Endometrium (tissue), 2 donors: ENCODE measurements at regions not wholly inside any gene's neighbourhood (a gene's known extent, or its start where the extent isn't known, plus 50 kb on each side); places are given as distances from the start of the nearest gene placed in this dataset.

Source experiments
- FAIRE-seq: peaks from 2 replicates; lab custom pipeline; 2012; peaks lifted over from hg19 to GRCh38; lab: Jason Lieb, UNC
- donor health status: control.
- donor health status: control.

DNA sequence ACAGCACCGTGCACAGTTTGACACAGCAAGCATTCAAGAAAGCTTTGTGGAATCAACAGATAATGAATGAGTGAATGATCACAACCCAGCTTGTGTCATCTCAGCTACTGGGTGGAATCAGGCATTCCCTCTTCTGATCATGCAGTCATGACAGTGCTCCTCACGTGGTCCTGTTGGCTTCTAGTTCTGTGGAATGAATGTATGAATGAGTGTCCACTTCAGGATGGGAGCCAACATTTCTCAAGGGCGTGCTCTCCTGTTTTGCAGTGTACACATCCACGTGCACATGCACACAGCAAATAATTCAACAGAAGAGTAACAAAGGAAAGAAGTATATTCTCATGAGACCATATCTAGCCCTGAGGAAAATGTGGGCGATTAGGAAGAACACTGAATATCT is 133.1 kb upstream of the NPVF start:
- no peak for FAIRE-seq

DNA sequence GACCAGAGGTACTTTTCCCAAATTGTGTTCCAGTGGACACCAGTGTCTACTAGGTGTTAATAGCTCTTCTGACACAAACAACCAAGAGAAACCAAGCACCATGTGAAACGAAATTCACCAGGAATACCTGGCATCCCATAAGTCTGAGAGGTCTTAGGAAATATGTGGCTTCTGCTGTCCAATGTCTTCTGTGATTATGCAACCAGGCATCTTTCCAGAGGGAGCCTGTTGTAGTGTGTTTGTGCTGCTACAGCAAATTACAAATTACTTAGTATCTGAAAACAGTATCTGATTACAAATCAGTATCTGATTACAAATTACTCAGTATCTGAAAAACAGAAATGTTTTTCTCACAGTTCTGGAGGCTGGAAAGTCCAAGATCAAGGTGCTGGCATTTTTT is 133.6 kb upstream of the NPVF start:
- FAIRE-seq: no peak

DNA sequence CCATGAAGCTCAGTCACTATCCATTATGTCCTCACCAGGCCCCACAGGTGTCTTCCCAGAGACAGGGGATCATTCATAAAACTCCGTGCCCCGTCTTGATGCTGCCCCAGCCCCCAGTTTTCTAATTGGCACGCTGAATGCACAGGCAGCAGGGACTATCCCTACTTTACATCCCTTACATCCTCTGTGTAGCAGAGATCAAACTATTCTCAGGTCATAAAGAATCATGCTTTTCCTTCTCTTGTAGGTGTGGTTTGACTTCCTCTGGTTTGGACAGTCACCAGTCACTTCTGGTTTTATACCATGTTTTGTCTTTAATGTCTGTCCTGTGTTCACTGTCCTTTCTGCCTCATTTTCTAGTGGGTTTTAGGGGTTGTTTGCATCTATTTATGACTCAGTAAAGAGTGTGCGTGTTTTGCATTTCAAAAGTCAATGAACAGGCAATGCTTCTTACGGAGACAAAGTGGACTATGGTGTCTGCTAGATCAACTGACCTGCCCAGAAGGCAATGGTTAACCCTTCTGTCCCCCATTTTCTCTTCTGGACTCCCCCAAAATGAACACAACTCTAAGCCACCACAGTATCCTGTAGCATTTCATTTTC is 140.4 kb upstream of the NPVF start:
- FAIRE-seq: no peak

DNA sequence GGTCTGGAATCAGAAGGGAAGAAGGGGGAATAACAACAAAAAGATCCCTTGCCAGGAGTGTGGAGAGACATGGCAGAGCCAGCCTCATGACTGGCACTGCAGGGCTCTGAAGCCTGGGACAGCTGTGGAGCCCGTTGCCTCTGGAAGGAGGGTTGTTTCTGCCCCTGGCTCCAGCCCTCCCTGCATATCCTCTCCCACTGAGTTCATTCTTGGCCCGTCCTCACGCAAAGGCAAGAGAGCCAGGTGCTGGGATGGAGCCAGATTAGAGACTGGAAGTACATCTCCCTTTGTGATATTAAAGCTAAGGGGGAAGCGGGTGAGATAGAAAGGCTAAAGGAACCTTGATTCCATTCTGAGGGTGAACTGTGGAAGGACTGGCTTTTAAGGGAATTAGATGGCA is 141.5 kb upstream of the NPVF start:
- FAIRE-seq: no peak

DNA sequence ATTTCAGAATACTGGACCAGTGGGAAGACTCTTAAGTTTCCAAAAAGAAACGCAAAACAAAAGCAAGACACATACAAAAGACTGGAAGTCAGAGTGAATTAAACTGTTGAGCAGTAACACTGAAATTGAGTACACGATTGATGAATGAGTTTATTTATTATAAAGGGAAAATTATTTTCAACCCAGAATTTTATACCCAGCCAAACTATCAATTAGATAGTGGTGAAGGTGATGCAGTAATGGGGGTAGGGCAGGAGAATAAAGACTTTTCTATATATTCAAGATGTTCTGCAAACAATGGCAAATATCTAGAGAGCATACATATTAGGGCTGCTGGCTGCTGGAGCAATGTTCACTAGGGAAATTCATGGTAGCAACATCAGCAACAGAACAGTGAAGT is 143.7 kb upstream of the NPVF start:
- FAIRE-seq: no peak

DNA sequence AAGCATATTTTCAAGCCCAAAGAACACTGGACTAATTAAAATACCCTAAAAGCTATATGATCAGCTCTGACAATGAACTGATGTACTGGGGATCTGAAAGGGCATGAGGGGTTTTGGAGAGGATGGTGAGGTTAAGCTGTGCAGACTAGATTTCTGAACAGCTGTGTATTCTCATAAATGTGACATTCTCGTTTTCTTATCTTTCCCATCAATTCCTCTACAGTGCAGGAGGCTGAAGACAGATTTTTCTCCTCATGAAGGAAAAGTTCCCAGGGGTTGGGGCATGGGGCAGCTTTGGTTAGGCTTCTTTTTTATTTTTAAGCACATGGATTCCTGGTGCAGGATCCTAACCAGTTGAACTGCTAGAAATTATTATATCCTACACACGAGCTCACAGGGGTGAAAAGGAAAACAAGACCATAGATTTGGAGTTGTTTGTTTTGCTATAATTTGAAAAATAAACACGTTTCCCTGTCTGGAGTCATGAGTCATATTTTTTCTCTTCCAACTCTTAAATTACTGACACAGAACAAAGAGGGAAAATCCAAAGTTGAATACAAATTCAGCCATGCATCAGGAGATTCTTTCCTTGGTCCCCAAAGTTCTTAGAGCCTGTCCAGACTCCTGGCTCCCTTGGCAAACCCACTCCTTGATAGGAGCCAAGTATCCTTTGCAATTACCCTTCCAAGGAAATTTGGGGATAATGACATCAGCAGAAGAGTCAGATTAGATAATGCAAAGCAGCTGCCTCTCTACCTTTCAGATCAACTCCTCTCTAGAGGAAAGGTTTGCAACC is 147.7 kb upstream of the NPVF start:
- FAIRE-seq: peak; percentile 43

DNA sequence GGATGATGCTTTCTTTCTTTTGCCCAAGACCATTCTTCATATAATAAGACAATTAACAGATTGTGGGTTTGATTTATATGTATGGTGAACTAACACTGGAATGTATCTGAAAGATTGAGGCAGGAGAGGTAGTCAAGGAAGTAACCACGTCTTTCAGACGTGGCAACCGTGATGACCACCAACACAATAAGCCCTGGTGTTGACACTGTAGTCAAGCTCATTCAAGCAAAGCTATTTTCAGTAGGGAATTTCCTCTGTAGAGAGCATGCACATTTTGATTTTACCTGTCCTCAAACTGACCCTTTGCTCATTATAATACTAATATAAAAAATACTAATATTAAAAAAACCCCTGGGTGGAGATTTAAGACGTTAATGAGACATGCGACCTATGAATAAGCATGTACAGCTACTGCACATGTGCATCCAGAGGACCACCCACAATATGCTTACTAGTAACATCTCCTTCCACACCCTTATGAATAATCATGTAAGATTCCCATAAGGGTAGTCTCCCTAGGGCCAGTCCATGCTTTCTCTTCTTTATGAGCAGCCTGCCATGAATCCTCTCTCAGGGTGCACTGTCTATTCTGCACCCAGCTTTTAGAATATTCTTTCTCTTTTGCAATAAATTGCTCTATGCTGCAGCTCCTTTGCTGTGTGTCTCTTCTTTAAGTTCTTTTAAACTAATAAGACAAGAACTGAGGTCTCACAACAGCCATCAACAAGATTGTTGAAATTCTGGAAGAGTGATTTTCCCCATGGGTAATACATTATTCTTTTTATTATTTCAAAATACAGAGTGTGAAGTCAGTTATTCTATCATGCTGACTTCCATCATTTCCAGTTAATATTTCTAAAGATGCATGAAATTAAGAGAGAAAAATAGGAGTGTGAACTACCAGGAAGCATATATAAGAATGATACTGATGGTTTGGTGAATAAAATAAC is 151.3 kb upstream of the NPVF start:
- FAIRE-seq: no peak

DNA sequence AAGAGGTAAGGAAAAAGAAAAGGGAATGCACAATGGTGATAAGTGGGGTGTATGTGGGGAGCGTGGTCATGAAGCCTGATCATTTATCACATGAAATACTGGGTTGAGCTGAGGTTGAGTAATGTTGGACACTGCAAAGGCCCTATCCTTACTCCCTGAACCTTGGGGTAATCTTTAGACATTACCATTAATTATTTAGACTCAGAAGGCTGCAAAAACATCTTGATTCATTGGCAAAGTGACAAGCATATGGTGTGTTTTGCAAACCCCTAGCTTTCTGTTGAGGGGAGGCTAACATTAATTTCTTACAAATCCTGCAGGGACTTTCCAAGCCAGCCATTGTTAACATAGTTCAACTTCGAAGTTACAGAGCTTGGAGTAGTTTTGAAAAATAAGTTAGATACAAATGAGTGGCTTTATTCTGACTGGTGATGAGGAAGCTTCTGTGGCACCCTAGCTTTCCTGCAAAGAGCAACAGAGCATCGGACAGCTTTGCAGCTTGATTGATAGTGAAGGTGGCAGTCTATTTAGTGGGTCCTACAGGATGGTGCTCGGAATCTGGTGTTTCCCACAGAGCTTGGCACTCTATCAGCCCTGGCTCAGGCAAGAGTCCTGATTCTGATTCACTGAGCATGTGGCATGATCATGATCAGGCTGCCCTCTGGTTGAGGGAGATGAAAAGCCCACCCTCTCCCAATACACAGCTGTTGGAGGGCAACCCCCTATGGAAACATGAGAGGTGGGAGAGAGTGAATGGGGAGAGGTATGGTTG is 153.7 kb upstream of the NPVF start:
- peak; percentile 83 for FAIRE-seq

DNA sequence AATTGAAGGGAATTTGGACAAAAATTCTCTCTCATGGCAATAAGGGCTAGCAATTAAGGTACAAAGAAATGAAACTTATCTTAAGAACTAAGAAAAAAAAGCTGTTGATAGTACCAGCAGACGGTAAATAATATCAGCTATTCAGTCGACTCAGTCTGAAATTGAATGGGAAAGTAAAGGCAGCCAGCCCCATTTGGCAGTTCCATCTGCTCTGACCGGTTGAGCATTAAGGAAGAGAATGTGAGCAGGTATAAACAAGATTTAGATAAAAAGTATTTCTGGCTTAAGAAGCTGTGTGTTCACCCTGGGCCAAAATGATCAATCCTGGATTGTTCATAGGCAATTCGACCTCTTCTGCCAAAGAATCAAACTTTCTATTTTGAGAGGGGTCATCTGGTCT is 154.6 kb upstream of the NPVF start:
- no peak for FAIRE-seq

DNA sequence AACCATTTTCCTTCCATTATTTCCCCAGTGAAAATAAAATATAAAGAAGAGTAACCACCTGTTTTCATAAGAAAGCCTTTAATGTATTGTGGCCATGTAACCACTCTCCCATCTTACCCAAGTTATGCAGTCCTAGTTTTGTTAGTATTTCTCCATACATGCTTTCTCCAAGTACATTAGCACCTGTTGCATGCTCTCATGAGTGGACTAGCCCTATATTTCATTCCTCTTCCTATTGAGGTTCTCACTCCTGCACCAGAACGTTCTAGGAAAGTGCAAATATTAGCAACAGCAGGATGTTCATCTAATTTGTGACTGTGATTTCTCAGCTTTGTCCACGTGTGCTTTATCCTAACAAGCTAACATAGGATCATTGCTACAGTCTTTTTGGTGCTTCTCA is 155.1 kb upstream of the NPVF start:
- no peak for FAIRE-seq

DNA sequence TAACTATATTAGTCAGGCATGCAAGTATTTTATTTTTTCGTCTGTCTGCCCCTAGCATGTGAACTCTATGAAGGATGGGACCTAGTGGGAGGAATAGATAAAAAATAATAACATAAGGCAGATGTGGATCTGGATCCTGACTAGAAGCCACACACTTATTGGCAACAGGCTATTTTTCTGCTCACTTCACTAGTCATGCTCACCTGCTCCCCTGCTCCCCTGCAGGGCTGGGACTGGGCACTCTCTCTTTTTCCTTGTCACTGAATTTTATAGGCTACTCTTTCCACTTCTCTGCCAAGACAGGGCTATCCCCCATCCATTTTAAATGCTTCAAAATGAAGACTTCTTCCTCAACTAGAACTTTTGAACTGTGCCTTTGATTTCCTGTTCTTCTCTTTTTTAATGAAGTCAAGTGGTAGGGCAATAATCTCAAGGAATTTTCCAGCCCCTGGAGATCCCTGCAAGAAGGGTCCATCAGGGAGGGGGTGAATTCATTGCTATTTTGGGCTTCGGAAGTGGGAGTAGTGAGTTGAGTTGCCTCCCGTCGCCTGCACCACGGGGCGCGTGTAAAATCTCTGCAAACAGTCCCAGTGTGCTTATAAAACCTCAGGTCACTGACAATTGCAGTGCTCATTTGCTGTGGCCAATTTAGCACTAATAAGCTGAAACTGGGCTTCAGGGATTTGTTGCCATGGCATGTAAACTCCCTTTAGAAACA is 156.7 kb upstream of the NPVF start:
- FAIRE-seq: peak; percentile 60

DNA sequence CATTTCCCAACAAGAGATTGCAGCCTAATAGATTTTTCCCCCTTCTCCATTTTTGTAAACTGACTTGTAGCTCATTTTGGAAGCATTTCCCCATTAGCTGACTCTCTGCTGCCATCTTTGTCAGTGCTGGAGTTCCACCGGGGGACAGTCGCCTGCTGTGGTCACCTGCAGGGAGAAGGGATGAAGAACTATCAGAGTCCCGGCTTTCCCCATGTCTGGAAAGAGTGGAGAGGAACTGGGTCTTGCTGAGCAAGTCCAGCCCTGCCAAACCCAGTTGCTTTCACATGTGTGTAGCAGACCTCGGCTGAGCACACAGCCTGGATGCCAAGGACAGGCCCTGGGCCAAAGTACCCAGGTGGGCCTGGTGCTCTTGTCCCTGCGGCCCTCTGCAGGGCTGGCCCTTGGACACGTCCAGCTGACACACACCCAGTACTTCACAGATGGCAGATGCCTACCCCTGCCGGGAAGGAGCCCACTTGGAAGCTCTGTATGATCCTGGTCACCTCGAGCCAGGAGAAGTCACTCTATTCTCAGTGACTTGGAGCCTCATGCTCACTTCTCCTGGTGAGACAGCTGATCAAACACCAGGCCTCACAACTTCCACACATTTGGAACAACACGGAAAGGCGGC is 157.3 kb upstream of the NPVF start:
- no peak for FAIRE-seq

DNA sequence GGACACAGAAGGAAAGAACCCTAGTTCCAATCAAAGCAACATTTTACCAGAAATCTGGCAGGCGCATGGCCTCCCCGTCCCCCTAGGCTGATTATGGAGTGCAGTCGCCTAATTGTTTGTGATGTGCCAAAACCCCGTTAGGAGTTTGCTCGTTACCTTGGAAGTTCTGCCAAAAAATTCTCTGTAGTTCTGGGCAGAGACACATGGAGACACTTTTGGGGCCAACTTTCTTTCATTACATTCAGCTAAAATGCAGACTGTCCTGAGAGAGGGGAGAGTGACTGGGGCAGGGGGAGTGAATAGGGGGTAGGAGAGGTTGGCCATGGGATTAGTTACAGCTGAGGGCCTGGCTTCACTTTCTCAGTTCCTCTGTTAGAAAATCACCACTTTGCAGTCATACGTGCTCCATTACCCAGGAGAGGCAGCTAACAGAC is 158.0 kb upstream of the NPVF start:
- FAIRE-seq: no peak

DNA sequence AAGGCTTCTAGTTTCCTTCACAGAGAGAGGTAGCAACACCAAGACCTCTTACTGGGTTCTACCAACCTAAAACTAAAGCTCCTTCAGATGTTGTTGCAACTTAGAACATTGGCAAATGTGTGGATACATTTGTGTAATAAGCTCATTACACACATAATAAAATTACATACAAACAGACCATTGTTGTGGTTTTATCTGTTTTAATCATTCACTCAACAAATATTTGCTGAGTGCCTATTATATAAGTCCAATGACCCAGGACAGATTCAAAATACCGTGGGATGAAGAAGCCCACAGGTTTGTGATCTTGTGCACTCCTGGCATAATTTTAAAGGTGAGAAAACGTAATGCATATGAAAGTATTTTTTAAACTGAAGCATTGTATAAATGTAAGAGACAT is 160.4 kb upstream of the NPVF start:
- FAIRE-seq: no peak

DNA sequence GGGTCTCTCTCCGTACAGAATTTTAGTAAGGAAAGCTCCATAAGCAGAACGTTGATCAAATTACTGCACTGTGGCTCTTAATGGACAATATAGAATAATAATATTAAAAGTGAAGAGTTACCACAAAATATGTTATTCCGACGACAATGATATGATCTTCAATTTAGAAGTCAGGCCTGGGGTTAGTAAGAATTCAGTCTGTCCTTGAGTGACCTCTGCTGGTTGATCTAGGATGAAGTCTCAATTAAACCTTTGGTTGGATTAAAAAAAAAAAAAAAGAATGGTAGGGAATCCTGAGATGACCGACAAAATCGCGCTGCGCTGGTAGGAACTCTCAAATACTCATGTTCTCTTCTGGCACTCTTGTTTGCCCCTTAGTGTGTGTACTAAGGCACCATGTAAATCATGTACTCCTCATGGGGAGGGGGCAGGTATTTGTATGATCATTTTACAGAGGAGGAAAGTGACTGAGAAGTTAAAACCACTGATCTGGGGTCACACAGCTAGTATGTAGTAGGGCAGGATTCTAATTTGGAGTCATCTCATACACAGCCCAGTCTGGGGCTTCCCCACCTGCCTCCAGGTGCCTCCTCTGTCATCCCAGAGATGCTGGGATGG is 161.3 kb upstream of the NPVF start:
- peak; percentile 97 for FAIRE-seq

DNA sequence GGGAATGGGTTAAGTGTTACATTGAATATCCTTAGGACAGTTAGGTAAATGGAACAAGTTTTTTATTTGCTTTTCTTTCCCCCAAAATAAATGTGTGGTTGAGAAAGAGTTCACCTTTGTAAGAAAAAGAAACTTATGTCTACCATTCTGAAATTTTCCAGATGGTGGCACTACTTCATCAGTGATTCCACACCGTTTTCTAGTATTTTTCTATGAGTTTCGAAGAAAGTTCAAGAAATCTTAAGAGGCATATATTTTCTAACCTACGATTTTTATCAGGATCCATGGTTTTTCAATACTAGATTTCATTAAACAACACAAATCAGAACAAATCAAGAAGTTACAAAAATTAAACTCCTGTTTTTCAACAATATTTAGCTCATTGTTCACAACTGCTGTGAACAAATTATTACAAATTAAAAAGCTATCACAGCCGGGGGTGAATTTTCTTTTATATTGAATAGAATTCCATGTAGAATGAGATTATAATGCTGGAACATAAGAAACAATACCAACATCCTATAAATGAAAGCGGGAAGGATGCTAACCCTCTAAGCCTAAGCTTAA is 163.1 kb upstream of the NPVF start:
- FAIRE-seq: no peak

DNA sequence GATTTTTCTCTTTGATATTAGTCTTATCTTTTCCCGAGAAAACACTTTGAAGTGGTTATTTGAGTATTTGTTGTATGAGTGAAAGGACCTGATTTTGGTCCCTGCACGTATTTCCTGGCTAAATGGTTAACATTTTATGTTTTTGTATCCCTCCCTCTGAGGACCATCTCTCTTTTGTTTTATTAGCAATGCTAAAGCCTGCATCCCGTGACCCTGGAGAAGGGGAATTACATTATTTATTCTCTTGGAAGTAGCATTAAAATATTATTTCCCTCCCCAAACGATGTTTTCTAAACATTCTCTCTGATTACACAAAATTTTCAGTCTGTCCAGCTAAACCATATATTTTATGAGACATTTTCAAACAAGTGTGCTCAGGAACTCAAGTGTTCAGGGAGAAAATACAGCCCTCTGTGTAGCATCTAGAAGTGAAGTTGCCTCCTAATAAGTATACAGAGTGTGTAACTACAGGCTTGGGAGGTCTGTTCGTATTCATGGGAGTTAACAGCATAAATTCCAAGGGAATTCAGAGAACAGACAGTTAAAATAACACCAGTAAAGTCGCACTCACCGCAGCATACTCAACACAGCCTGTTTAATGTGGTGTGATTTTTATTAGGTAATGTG is 163.8 kb upstream of the NPVF start:
- FAIRE-seq: peak; percentile 99

DNA sequence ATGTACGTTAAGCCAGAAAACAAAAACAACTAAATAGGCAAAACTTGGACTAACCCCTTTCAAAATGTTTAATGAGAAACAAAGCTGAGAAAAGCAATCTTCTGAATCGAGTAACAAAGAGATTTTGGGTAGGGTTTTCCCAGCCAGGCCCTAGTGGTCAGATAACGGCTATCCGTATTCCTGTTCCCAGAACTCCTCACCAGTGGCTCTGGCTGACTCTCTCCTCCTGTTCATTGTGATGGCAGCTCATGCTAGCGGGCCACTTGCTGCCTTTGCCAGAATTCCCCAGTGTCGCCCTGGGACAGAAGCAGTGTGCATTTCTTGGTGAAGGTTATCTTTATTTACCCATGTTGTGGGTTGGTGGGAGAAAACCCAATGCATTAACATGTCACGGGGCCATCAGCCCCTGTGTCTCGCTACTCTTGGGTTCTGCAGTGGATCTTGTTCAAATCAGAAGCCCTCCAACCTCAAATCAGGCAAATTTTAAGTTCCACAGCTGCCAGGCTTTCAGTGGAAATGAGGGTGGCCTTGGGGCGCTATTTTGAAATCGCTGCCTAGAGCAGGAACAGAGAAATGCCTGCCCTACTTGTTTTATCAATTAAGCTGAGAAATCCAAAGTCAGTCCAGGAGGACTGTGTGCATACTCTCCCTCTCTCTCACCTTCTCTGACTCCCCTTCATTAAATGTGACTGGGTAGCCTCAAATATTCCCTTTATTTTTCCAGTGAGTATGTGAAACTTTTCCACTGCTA is 164.5 kb upstream of the NPVF start:
- no peak for FAIRE-seq

DNA sequence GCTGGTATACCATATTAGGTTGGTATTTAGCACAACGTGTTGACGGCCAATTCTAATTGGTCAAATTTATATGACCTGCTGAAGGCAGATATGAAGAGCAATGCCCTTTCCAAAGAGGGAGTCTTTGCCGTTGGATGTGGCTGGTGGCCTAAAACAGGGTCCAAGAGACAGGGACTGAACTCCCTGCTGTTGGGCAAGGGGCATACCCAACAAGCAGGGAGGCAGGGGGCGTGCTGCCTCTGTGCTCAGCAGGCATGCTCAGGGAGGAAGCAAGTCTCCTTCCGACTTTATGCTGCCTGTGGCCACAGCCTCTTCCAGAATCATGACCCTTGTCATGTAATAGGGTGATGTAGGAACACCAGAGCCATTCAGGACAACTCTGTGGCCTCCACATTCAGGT is 167.7 kb upstream of the NPVF start:
- no peak for FAIRE-seq
